ENCODE measurements at regions not wholly inside any gene's neighbourhood (a gene's known extent, or its start where the extent isn't known, plus 50 kb on each side); places are given as distances from the start of the nearest gene placed in this dataset.
"Not testable (repeated sequence)": the region's sequence is repeated elsewhere in the genome, so short reads cannot be mapped to it uniquely, and the experiment has no call there.

DNA sequence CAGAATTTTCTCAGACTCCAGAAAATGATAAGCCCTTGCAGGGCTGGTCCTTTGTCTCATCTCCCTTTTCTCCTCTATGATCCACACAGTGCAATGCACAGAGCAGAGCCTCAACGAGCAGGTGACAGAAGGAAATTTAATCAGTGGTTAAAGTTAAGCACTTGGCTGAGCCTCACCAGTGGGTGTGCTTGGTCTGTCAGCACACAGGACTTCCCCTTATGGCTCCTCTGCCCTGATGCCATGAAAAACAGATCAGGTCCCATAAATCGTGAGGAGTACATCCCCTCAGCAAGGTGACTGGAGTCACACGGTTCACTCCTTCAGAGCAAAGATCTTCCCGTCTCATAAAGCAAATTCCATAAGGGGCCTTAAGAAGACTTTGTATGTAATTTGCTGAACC, 818.2 kb downstream of the UQCRFS1 start:
- no peak for DNase-seq

DNA sequence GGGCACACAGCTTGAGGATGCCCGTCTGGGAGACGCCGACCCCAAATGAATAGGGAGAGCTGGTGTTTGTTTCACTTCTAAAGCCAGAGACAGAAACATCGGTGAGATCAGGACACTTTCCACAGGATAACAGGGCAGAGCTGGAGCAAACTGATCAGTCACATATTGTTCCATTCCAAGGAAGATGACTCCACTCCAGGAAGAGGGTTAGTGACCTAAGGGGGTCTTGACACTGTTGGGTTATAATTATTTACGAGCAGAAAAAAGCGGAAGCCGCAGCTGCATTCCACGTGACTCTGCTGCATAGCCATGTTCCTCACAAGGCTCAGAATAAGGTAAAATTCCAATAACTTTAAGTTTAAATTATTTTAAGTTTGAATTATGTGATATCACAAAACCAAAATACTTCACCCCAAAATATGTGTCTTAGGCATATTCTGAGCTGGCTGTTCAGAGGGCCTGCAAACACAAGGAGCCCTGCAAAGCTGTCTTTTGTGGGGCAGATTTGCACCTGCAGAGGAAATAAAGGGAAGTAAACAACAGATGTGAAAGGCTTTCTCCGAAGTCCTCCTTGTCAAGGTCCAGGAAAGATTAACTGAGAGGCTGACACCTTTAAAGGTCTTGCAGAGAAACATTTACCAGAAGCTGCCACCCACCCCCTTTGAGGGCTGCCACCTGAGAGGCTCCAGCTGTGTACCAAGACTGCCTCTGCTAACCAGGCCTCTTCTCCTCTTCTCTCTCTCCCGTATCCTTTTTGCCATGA, 819.2 kb downstream of the UQCRFS1 start:
- DNase-seq, result no peak

DNA sequence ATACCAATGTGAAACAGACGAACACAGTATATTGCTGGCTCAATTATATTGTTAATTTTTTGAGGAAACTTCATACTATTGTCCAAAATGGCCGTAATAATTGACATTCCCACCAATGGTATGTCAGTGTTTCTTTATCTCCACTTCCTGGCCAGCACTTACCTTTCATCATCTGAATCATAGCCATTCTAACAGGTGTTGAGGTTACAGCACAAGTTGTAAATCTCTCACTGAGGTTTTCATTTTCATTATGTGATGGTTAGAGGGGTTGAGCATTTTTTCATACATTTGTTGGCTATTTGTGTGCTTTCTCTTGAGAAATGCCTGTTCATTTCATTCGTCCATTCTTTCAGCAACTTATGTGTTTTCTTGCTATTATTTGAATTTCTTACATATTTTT, 824.0 kb downstream of the UQCRFS1 start:
- DNase-seq, result no peak

DNA sequence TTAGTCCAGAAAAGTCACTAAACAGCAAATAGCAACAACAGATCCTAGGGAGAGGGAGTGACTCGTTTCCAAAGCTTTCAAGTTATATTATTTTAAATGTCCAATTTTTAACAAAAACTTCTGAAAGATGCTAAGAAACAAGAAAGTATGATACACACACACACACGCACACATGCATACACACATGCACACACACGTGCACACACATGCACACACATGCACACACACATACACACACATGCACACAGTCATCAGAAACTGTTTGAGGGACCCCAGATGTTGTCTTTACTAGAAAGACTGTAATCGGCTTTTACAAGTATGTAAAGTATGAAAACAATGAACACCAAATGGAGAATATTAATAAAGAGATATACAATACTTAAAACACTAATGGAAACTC, 825.4 kb downstream of the UQCRFS1 start:
- no peak for DNase-seq

DNA sequence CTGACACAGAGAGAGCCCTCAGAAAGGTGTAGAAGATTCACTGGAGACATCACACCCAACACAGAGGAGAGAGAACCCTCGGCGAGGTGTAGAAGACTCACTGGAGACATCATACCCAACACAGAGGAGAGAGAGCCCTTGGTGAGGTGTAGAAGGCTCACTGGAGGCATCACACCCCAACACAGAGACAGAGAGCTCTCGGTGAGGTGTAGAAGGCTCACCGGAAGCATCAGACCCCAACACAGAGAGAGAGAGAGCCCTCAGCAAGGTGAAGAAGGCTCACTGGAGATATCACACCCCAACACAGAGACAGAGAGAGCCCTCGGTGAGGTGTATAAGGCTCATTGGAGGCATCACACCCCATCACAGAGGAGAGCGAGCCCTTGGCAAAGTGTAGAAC, 826.5 kb downstream of the UQCRFS1 start:
- no peak for DNase-seq

DNA sequence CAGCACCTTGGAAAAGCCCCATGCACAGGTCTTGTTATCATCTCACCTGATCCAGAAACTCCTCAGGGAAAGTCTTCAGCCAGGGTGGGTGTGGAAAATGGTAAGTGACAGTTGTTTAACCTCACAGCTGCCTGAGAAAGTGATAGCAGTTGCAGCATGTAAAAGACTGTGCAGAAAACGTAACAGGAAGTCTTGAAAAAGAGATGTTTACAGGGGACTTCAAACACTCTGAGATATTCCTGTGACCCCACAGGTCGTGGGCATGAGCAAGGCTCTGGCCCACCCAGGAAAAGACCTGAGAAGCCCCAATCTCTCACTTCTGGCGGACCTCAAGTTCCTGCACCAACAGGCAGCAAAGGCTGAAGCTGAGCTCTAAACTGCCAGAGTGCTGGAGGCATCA, 826.9 kb downstream of the UQCRFS1 start:
- no peak for DNase-seq

DNA sequence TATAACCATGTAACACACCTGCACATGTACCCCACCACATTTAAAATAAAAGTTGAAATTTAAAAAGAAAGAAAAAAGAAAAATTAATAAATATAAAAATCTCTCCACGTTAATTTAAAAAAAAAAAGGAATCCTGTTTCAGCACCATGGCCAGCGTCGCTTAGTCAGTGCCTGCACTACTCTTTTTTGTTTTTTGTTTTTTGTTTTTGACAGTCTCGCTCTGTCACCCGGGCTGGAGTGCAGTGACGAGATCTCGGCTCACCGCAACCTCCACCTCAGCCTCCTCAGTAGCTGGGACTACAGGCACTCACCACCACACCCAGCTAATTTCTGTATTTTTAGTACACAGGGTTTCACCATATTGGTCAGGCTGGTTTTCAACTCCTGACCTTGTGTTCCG, 835.9 kb downstream of the UQCRFS1 start:
- no peak for DNase-seq

DNA sequence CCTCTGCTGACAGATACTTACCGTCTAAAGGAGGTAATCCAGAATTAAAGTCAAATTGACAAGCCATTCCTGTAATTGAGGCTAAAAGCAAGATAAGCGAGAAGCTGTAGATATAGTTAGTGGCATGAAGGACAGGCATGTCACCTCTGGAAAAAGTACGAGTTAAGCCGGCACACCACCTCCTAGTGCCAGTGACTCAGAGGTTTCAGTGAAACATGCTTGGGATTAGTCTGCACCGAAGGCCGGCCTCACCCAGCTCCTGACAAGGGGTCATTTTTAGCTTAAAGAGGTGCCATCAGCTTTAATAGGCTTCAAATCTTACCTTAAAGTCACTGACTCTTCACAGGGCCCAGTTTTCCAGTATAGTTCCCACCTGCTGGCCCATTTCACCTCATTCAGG, 838.0 kb downstream of the UQCRFS1 start:
- DNase-seq, result no peak

DNA sequence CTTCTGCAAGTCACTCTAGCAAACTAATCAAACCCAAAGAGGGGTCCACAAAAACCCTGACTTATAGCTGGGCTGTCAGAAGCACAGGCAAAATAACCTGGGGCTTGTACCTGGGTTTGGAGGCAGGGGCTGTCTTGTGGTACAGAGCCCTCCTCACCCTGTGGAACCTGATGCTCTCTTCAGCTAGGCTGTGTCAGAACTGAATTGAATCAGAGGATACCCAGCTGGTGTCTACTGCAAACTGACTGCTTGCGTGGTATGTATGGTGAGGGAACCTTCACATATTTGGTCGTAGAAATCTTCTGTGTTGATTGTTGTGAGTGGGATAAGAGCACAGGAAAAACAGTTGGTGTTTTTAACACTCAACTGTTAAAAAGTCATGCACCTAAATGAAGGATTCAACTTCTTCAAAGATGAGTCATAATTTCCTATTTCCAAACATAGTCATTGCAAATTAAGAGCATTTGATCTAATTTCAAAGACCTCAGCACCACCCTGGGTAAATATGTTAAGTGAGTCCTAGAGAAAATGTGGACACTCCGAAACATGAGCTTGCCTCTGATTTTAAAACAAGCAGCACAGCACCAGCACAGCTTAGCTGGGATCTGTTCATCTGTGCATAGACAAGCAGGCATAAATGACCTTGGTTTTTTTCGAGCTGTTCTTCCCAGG, 840.2 kb downstream of the UQCRFS1 start:
- DNase-seq, result no peak

DNA sequence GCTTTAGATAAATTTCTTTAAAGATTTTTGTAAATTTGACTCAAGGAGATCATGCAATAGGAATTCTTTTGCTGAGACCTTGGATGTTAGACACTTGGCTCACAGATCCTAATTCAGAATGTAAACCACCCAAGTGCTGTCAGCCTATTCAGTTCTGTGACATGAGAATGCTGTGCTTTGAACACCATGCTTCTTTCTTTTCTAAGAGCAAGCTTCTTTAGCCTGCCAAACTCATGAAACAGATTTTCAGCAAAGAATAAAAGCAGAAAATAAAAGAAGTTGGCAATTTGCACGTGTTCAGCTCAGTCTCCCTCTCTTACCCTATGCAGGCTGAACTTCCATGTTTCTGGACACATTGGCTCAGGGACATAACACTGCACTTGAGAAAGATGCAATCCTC, 845.8 kb downstream of the UQCRFS1 start:
- DNase-seq, result no peak

DNA sequence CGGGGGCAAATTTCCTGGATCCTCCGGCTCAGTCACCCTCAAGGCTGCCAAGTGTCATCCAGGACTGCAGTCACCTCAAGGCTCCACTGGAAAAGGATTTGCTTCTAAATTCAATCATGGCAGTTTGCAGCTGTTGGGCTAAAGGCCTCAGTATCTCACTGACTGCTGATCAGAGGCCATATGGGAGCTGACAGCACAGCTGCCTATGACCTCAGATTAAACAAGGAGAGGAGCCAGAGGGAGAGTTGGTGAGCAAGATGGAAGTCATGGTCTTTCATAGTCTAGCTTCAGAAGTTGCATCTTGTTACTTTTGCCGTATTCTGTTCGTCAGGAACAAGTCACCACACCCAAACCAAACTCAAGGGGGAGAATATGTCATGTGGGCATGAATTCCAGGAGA, 849.7 kb downstream of the UQCRFS1 start:
- no peak for DNase-seq

DNA sequence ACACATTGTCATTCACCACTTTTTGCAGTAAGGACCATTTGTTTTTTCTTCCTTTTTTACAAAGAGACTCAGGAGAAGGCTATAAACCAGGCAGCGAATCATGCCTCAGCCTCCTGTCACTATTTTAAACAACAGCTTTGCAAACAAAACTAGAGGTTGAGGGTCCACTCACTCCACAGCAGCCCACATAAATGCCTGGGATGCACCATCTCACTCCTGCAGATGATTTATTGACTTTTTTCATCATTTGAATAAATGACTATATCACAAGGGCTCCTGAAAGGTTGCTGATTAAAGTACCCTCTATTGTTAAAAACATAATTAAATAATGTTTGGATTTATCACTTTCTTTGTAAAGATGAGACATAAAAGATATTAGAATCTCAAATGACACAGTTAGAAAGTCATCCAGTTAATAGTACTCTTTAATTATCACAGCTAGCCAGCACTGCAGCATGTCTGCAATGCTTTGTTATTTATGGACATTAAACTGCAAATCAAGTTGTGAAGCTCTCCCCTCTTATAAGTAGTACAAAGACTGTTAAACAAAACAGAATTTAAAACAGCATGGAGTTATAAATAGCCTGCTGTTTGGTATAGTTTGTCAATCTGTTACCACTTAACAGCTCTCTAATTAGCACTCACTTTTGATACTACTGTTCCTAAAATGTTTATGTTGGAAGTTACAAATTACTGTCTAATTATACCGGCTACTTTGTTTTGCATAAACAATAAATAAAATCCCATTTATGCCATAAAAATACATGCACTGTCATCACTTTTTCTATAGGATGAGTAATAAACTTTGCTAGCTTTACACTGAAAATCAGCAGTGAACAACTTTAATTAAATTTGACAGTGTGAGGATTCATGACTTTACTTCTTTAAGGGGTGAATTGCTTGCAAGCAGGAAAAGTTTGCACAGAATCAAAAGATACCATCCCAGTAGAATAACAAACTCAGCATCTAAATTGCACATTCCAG, 853.2 kb downstream of the UQCRFS1 start:
- DNase-seq, result peak; percentile 69

DNA sequence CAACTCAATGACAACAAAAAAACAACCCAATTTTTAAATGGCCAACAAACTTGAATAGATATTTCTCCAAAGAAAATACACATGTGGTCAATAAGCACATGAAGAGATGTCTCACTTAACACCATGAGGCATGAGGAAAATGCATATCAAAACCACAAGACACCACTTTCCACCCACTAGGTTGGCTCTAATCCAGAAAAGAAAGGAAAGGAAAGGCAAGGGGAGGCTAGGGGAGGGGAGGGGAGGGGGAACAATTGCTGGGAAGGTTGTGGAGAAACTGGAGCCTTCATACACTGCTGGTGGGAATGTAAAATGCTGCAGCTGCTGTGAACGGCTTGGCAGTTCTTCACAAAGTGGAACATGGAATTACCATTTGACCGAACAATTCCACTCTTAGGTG, 854.3 kb downstream of the UQCRFS1 start:
- DNase-seq, result peak; percentile 60

DNA sequence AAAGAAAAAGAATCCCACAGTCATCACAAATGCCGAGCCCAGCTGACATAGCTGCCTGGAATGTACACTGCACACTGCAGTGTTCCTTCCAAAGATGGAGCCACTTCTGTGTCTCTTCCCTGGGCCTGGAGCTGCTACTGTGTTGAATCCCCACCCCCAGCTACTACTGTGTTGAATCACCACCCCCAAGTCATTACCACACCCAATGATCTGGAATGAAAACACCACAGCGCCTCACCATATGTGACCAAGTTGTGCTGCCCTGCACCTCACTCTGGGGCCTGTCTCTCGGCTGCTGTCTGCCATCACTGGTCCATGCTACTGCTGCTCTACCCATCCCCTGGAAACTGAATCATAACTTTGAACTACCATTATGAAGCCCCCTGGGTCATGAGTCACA, 861.2 kb downstream of the UQCRFS1 start:
- no peak for DNase-seq

DNA sequence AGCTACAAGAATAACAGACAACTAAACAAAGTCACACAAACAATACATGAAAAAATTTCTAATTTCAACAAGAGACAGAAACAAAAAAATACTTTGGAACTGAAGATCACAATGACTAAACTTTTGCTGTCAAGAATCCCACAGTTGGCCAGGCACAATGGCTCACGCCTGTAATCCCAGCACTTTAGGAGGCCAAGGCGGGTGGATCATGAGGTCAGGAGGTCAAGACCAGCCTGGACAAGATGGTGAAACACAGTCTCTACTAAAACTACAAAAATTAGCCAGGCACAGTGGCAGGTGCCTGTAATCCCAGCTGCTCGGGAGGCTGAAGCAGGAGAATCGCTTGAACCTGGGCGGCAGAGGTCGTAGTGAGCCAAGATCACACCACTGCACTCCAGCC, 861.6 kb downstream of the UQCRFS1 start:
- not testable (repeated sequence) for DNase-seq

DNA sequence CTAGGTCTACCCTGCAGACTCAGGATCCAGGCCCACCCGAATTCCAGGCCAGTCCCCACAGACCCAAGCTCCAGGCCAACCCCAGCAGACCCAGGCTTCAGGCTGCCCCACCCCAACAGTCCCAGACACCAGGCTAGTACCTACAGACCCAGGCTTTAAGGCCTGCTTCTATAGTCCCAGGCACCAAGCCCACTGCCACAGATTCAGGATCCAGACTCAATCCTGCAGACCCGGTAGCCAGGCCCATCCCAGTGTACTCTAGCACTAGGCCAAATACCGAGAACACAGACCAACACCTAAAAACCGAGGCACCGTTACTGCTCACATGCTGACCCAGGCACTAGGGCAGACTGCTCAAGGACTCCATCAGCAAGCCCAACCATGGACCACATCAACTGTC, 862.3 kb downstream of the UQCRFS1 start:
- DNase-seq, result no peak

DNA sequence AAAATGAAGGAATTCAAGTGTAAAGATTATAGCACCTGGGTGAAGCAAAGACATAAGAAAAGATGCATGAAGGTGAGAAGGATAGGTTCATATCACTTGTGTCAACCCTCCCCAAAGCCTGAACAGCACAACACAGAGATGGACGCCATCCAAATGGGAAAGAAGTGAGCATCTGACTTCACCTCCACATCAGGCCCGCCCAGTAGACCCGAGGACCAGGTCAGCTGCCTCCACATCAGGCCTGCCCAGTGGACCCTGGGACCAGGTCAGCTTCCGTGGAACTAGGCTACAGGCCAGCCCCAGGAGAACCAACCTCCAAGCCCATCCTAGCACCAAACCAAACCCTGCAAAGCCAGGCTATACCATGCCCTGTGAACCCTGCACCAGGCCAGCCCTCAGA, 862.9 kb downstream of the UQCRFS1 start:
- DNase-seq, result no peak

DNA sequence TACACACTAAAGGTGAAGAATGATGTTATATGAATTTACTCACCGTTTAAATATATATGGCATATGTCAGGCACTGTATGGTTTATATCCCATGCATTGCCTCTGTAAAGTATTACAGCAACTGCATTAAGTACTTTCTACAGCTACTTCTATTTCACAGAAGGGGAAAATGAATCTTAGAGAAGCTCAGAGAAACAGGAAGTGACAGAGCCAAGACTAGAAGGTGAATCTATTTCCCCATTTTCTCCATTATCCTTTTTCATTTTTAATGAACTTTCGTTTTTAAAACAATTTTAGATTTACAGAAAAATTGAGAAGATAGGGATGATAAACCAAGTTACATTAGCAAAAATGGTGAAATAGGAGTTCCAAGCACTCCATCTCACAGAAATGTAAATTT, 863.3 kb downstream of the UQCRFS1 start:
- no peak for DNase-seq

DNA sequence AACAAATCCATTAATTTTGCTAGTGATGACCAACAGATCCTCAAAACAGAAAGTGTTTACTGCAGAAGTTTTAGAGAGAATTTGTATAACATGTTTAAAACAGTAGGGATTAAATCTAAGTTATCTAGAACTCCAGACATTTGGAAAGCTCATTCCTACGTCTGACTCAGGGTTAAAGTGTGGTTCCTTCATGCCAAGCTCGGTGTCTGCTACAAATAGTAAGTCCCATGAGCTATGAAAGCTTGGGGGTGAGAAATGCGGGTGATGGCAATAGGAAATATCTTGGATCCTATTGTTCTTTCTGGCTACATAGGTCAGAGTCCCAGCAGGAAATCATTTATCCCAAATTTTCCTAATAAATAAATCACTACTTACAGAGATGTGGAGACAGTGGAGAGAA, 867.1 kb downstream of the UQCRFS1 start:
- no peak for DNase-seq

DNA sequence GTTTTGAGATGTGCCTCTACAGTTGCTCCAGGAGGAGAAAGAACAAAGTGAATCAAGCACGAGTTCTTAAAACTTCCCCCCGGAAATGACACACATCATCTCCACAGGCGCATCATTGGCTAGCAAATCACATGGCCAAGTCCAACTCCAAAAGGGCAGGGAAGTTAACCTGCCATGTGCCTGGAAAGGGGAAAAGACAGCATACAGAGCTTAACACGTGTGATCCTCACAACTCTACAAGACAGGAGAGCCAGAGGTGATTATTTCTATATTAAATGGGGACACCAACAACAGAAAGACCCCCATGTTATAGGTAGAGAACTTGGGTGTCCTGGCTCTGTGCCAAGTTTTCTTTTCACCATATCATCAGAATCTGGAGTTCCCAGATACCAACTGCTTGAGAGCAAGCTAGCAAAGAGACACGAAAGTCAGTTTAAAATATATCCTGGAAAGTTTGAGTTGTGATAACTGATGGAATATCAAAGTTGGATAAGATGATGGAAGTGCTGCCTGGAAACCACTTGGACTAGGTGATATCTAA, 871.1 kb downstream of the UQCRFS1 start:
- no peak for DNase-seq

DNA sequence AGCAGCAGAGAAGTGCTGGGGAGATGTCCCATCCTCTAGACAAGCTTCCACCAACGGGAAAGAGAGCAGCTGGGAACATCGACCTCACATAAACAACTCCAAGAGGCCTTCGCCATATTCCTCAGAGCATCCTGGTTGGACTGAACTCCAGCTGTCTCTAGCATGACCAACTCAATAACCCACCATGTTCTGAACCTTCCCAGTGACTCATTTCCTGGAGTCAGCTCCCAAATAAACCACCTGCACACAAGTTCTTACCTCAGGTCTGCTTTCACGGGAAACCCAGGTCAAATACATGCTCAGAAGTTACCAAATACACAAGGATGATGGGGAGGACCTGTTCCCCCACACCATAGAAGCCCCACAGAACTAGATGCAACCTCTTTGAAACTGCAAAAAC, 878.5 kb downstream of the UQCRFS1 start:
- no peak for DNase-seq

DNA sequence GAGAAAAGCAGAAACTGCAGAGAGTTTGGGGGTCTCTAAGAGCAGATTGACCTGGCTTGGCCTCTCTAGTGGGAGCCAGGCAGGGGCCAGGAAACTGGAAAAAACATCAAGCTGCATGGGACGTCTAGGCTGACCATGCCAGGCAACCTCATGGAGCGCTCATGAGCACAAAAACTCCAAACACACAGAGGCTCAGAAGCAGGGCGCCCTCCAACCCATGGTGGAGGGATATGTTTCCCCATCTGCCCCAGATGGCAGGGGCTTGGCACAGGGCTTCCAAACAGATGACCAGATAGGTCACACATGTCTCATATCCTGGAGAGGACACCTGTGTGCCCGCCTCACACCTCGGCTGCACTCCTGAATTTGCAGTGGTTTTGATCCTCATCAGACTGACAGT, 879.0 kb downstream of the UQCRFS1 start:
- DNase-seq, result no peak

DNA sequence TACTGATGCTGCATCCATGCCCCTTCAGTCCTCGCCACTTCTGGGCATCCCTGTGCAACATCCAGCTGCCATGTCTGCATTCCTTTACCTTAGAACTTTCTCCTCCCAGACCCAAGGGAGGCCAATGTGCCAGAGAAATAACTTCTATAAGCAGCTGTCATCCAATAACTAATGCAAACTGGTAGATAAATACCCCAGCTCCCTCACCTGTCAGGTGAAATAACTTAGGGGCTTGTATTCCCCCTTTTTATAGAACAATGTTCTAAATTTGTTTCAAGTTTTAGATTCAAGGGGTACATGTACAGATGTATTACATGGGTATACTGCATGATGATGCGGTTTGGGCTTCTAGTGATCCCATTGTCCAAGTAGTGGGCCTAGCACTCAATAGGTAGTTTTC, 880.1 kb downstream of the UQCRFS1 start:
- DNase-seq, result no peak

Data from NCI-H1105 treated with DMSO at 0.1 percent for 48 hours (cell line).